ENCODE measurements at regions not wholly inside any gene's neighbourhood (a gene's known extent, or its start where the extent isn't known, plus 50 kb on each side); places are given as distances from the start of the nearest gene placed in this dataset.

- DNase-seq, result no peak
These were observed 266.7 kb upstream of the C11orf87 start for GRCh38 chr11:109155291-109155690.

- DNase-seq, result no peak
These were observed 257.0 kb upstream of the C11orf87 start for GRCh38 chr11:109165035-109165434.

DNA sequence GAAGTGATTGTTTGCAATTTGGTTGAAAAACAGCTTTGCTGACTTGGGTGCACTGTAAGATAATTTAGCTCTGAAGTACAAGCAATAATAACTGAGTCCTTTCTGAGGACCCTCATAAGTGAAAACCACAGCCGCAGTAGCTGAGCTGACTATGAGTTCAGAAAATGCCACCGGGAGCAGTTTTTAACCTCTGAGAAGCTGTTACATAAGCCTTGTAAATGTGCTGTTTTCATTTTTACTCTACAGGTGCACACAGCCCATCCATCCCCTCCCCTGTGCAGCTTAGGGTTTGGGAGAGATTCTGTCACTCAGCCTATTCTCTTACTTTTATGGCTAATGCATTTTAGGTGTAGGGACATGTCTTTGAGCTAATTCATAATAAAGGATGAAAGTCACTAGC lies 255.5 kb upstream of the C11orf87 start:
- DNase-seq, result no peak

DNA sequence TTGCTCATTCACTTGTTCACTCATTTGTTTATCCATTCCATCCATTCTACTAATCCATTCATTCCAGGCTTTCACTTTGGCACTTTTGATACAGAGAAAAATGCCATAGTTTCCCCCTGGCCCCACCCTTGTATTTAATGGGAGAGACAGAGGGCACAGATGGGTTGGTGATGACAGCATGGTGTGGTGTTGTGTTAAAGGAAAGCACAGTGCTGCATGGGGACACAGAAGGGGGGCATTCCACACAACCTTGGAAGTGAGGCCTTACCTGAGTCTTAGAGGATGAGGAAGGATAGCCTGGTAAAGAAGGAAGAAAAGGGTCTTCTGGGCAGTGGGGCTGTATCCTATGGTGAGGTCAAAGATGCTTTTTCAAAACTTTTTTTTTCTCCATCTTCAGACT lies 248.5 kb upstream of the C11orf87 start:
- no peak for DNase-seq

GRCh38 chr11:109184376-109184775 lies 237.6 kb upstream of the C11orf87 start:
- DNase-seq, result no peak

- DNase-seq, result no peak
These were observed 229.1 kb upstream of the C11orf87 start for GRCh38 chr11:109192864-109193263.

DNA sequence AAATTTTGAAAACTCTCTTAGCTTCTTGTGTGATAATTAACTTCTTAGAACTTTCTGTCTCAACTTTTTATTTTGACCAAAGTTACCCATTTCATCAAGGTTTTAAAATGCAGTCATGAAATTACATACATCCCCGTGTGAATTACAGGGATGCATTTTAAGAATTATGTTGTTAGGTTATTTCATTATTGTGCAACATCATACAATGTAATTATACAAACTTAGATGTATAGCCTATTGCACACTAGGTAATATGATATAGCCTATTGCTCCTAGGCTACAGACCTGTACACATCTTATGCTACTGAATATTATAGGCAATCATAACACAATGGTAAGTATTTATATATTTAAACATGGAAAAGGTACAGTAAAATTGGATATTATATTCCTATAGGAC lies 228.1 kb upstream of the C11orf87 start:
- no peak for DNase-seq

DNA sequence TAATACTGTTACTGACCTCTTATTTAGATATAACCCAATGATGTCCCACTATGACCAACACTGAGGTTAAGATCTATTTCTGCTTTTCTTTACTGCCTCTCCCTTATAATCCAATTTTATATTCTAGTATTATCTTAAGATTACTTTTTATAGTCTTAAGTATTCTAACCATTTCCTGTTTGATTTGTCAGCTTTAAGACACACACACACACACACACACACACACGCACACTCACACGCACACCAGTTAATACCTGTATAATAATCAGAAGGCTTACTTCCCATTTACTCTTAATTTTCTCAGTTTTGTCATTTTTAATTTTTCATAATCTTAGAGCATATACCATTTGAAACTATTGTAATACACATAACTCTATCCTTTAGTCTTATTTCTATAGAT lies 226.0 kb upstream of the C11orf87 start:
- DNase-seq, result no peak

GRCh38 chr11:109197656-109198055 lies 224.3 kb upstream of the C11orf87 start:
- no peak for DNase-seq

DNA sequence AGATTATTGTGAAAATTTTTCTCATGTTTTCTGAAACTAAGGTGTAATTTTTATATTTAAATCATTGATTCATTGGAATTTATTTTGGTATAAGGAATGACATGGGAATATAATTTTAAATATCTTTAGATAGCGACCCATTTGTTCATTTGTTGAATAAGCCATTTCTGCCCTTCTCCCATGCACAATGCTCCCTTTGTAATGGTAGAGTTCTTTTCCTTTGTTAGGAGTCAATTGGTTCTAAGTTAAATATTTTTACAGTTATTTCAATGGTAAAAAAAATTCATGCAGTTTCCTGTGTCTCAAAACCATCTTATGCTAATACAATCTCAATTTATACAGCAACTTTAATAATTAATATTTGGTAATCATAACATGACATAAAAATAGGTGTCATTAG lies 218.8 kb upstream of the C11orf87 start:
- no peak for DNase-seq

DNA sequence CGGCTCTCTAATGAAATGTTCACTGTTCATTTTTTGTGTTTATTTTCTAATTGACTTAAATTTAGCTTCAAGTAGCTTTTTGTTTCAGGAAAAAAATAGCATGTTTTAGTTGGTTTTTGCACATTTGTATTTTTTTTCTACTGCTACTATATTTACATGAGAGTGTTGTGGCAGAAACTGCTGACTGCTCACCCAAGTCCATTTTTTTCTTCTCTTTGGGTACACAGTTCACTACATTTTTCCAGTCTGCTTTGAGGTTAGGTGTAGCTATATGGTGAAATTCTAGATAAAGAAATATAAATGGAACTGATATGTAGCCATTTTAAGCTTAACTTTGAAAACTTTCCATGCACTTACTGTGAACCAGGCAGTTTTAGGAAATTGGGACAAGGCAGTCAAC lies 216.7 kb upstream of the C11orf87 start:
- no peak for DNase-seq

DNA sequence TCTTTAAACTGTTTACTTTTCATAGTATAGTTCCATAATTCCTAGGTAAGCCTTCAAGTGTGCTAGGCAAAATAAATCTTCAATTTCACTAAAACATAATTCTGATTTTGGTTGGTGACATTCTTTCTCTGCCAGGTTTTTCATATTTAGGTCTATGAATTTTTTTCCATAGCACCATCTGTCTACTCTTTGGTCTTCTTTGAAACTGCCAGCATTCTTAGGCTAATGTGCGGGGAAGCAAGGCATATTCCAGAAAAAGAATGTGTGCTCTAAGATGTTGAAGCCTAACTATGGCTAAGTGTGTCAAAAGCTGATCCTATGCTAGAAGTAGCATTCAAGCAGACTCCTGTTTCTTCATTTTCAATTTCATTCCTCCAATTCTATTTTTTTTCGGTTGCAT lies 213.9 kb upstream of the C11orf87 start:
- DNase-seq, result no peak

DNA sequence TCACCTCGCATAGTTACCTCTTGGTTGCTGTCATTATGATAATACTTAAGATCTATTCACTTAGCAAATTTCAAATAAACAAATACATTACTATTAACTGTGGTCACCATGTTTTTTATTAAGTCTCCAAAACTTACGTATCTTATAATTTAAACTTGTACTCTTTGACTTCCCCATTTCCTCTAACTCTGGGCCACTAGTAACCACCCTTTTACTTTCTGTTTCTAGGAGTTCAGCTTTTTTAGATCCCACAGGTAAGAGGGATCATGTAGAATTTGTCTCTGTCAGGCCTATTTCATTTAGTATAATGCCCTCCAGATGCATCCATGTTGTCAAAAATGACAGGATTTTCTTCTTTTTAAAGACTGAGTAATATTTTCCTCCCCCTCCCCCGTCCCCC lies 212.4 kb upstream of the C11orf87 start:
- no peak for DNase-seq

DNA sequence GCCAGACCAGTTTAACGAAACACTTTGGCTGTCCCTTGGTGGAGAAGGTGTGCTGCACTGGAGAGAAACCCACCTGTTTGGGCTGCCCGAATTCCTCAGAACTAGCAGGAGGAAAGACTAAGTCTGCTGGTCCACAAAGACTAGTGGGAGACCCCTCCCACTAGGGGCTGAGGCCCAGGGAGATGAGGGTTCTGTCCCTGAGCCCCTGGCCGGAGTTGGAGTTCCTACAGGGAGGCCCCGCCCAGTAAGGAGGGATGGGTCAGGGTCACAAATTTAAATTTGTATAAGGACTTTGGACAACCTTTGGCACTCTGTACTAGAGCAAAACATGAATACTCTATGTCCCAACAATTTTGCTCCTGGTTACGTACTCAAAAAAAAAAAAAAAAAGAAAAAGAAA lies 200.8 kb upstream of the C11orf87 start:
- DNase-seq, result no peak

GRCh38 chr11:109222761-109223160 lies 199.2 kb upstream of the C11orf87 start:
- no peak for DNase-seq

- DNase-seq, result no peak
These were observed 198.5 kb upstream of the C11orf87 start for GRCh38 chr11:109223451-109223850.

DNA sequence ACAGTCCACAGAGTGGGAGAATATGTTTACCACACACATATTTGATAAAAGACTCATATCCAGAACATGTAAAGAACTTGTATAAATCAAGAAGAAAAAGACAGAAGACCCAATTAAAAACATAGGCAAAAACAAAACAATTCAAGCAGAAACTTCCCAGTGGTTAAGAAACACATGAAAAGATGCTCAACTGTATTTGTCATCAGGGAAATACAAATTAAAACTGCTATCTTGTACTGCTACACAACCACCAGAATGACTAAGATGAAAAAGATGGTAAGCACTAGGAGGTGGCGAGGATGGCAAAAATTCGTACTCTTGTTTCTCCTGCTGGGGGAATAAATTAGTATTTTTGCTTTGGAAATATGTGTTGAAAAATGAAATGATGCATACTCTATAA lies 192.3 kb upstream of the C11orf87 start:
- DNase-seq, result no peak

GRCh38 chr11:109236188-109236587 lies 185.8 kb upstream of the C11orf87 start:
- DNase-seq, result no peak

GRCh38 chr11:109236696-109237095 lies 185.3 kb upstream of the C11orf87 start:
- DNase-seq, result no peak

DNA sequence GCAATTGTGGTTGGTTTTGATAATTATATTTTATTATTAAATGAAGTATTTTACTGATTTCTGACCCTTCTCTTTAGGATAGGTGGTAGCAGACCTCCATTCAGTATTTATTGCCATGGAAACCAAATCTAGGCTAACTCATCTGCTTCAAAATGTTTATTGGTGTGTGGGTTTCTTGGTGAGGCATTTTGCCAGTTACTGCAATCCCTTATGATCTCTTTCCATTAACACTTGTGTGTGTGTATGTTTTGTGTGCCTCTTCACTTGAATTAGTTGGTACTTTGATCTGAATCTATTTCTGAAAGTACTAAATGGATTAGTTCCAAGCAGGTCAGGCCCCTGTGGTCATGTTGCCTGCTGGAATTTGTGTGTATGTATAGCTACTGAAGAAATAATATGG lies 184.4 kb upstream of the C11orf87 start:
- no peak for DNase-seq

- DNase-seq, result no peak
These were observed 179.9 kb upstream of the C11orf87 start for GRCh38 chr11:109241988-109242536.

DNA sequence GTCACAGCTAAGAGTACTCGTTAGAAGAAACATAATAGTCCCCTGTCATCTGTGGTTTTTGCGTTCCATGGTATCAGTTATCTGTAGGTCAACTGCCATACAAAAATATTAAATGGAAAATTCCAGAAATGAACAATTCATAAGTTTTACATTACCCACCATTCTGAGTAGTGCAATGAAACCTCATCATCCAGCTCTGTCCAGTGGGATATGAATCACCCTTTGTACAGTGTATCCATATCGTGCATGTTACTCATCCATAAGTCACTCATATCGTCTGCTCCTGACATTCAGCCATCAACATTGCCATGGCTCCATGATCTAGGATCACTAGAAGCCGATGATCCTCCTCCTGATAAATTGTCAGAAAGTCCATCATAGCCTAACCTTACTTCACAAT lies 174.9 kb upstream of the C11orf87 start:
- DNase-seq, result no peak

DNA sequence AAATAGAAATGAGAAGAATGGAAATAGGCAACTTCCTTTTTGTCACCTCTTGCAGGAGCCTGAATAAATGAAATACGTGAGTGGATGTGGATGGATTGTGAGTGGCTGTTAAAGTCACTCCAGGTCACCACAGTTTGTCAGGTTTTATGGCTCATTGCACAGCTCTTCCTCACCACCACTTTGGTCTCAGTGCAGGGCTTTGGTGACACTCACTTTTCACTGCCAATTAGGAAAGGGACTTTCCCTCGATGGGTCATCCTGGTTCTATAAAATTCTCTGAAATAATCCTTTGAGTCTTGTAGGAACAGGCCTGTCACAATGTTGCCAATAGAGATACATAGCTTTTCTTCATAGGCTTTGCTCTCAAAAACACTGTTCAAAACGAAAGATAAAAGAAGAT lies 172.4 kb upstream of the C11orf87 start:
- DNase-seq, result no peak

GRCh38 chr11:109251230-109251629 lies 170.8 kb upstream of the C11orf87 start:
- DNase-seq, result no peak

Measured in amygdala (tissue), 56 donors.